Effector memory CD4-positive, alpha-beta T cell (primary cell): ENCODE measurements at regions not wholly inside any gene's neighbourhood (a gene's known extent, or its start where the extent isn't known, plus 50 kb on each side); places are given as distances from the start of the nearest gene placed in this dataset.
"Not testable (repeated sequence)": the region's sequence is repeated elsewhere in the genome, so short reads cannot be mapped to it uniquely, and the experiment has no call there.

Experiments
- DNase-seq, 3 donors: peaks; one replicate each; pipeline ENCODE4 v3.0.0-alpha.2; 2020
- H3K27ac ChIP-seq: 2 replicates; pipeline ENCODE4 v1.7.0; 2013; ENCODE audit warnings: mild to moderate bottlenecking, low read length, moderate library complexity; ENCODE audit not compliant: insufficient read depth, poor library complexity, severe bottlenecking
- H3K27me3 ChIP-seq: replicated peaks from 2 replicates; pipeline ENCODE4 v1.7.0; 2013; ENCODE audit warnings: mild to moderate bottlenecking, low read length; ENCODE audit not compliant: insufficient read depth, control insufficient read depth, poor library complexity, severe bottlenecking
- H3K36me3 ChIP-seq: 2 replicates; pipeline ENCODE4 v1.7.0; 2013; ENCODE audit warnings: mild to moderate bottlenecking, low read length, moderate library complexity; ENCODE audit not compliant: control insufficient read depth, insufficient read depth
- H3K4me1 ChIP-seq: 2 replicates; pipeline ENCODE4 v1.7.0; 2013; ENCODE audit warnings: low read length, mild to moderate bottlenecking; ENCODE audit not compliant: control insufficient read depth, insufficient read depth, poor library complexity, severe bottlenecking
- H3K4me3 ChIP-seq: 2 replicates; pipeline ENCODE4 v1.7.0; 2013; ENCODE audit warnings: low read length, low read depth, mild to moderate bottlenecking; ENCODE audit not compliant: insufficient read depth, poor library complexity, severe bottlenecking
- H3K9me3 ChIP-seq: 2 replicates; pipeline ENCODE4 v1.7.0; 2013; ENCODE audit warnings: mild to moderate bottlenecking, low read length, moderate library complexity; ENCODE audit not compliant: control insufficient read depth

GRCh38 chr11:81267246-81267645 is 1466.4 kb downstream of the FAM181B start:
- Histone ChIP-seq H3K27me3 (no peaks in the 10 kb centered on the region), H3K4me1 (no peaks in the 10 kb centered on the region), H3K9me3 (no peaks in the 10 kb centered on the region), H3K36me3 (no peaks in the 10 kb centered on the region), H3K4me3 (no peak overlapping the region), H3K27ac (no peak overlapping the region)
- no peak for DNase-seq

- no peak overlapping the region for H3K27ac ChIP-seq
- H3K36me3 ChIP-seq = no peaks in the 10 kb centered on the region
- no peak for DNase-seq
- H3K4me1 ChIP-seq = no peaks in the 10 kb centered on the region
- H3K4me3 ChIP-seq = no peak overlapping the region
- no peaks in the 10 kb centered on the region for H3K9me3 ChIP-seq
- H3K27me3 ChIP-seq = no peaks in the 10 kb centered on the region
Observed at GRCh38 chr11:81259471-81259870, 1474.2 kb downstream of the FAM181B start.

GRCh38 chr11:81255895-81256294 is 1477.8 kb downstream of the FAM181B start:
- no peak for DNase-seq
- H3K4me3 ChIP-seq = no peak overlapping the region
- no peaks in the 10 kb centered on the region for H3K4me1 ChIP-seq
- H3K27ac ChIP-seq = no peak overlapping the region
- no peaks in the 10 kb centered on the region for H3K9me3 ChIP-seq
- no peaks in the 10 kb centered on the region for H3K27me3 ChIP-seq
- no peaks in the 10 kb centered on the region for H3K36me3 ChIP-seq

- H3K9me3 ChIP-seq = no peaks in the 10 kb centered on the region
- no peaks in the 10 kb centered on the region for H3K27me3 ChIP-seq
- no peak overlapping the region for H3K4me3 ChIP-seq
- no peak for DNase-seq
- no peaks in the 10 kb centered on the region for H3K36me3 ChIP-seq
- no peaks in the 10 kb centered on the region for H3K4me1 ChIP-seq
- H3K27ac ChIP-seq = no peak overlapping the region
Observed at GRCh38 chr11:81253244-81253643, 1480.4 kb downstream of the FAM181B start.

GRCh38 chr11:81246941-81247340 is 1486.7 kb downstream of the FAM181B start:
- H3K4me1 ChIP-seq = no peaks in the 10 kb centered on the region
- no peak overlapping the region for H3K4me3 ChIP-seq
- no peaks in the 10 kb centered on the region for H3K27me3 ChIP-seq
- DNase-seq = no peak
- no peak overlapping the region for H3K27ac ChIP-seq
- no peaks in the 10 kb centered on the region for H3K36me3 ChIP-seq
- H3K9me3 ChIP-seq = no peaks in the 10 kb centered on the region

GRCh38 chr11:81245791-81246190 is 1487.9 kb downstream of the FAM181B start:
- Histone ChIP-seq H3K27ac (no peak overlapping the region), H3K27me3 (no peaks in the 10 kb centered on the region), H3K4me1 (no peaks in the 10 kb centered on the region), H3K4me3 (no peak overlapping the region), H3K36me3 (no peaks in the 10 kb centered on the region), H3K9me3 (no peaks in the 10 kb centered on the region)
- DNase-seq = no peak

GRCh38 chr11:81241672-81242275 is 1491.9 kb downstream of the FAM181B start:
- Histone ChIP-seq H3K36me3 (no peaks in the 10 kb centered on the region), H3K9me3 (no peaks in the 10 kb centered on the region), H3K4me3 (no peak overlapping the region), H3K4me1 (no peaks in the 10 kb centered on the region), H3K27ac (no peak overlapping the region), H3K27me3 (no peaks in the 10 kb centered on the region)
- no peak for DNase-seq

- Histone ChIP-seq H3K9me3 (no peaks in the 10 kb centered on the region), H3K36me3 (no peaks in the 10 kb centered on the region), H3K27ac (no peak overlapping the region), H3K27me3 (no peaks in the 10 kb centered on the region), H3K4me1 (no peaks in the 10 kb centered on the region), H3K4me3 (no peak overlapping the region)
- no peak for DNase-seq
Observed at GRCh38 chr11:81237139-81237538, 1496.5 kb downstream of the FAM181B start.

- H3K36me3 ChIP-seq, H3K9me3 ChIP-seq, H3K27me3 ChIP-seq, H3K4me3 ChIP-seq, H3K4me1 ChIP-seq, H3K27ac ChIP-seq, DNase-seq: not testable (repeated sequence)
Observed at GRCh38 chr11:81227409-81227808, 1506.3 kb downstream of the FAM181B start.

- H3K27me3 ChIP-seq = no peaks in the 10 kb centered on the region
- H3K36me3 ChIP-seq = no peaks in the 10 kb centered on the region
- no peak for DNase-seq
Observed at GRCh38 chr11:81224396-81224795, 1509.3 kb downstream of the FAM181B start.

More at GRCh38 chr11:81224396-81224795, 1509.3 kb downstream of the FAM181B start:
- H3K4me1 ChIP-seq = no peaks in the 10 kb centered on the region
- H3K9me3 ChIP-seq = no peaks in the 10 kb centered on the region
- no peak overlapping the region for H3K27ac ChIP-seq
- no peak overlapping the region for H3K4me3 ChIP-seq
